HG03571 (cell line): ENCODE measurements at regions not wholly inside any gene's neighbourhood (a gene's known extent, or its start where the extent isn't known, plus 50 kb on each side); places are given as distances from the start of the nearest gene placed in this dataset.
"Not testable (repeated sequence)": the region's sequence is repeated elsewhere in the genome, so short reads cannot be mapped to it uniquely, and the experiment has no call there.

Experiments used
- ATAC-seq: cut with Tn5 transposase; IDR thresholded peaks from one replicate; pipeline ENCODE4 v1.9.1; 2021; ENCODE audit not compliant: unreplicated experiment

DNA sequence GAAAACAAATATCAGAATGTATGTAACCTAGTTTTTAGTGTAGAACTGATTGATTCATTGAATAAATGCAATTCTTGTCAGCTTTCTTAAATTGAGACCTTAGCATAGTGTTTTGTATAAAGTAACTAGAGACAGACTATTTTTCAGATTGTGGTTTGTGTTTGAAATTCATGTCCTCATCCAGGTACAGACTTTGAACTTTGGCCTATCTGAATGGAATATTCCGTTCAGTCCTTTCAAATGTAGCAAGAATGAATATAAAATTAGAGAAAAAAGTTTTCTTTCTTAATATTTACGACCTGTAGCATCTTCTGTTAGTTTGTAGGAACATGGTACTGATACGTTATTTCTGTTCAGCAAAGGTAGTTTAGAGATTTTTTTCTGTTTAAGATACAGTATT, 378.4 kb upstream of the RGS6 start:
- no peak for ATAC-seq

DNA sequence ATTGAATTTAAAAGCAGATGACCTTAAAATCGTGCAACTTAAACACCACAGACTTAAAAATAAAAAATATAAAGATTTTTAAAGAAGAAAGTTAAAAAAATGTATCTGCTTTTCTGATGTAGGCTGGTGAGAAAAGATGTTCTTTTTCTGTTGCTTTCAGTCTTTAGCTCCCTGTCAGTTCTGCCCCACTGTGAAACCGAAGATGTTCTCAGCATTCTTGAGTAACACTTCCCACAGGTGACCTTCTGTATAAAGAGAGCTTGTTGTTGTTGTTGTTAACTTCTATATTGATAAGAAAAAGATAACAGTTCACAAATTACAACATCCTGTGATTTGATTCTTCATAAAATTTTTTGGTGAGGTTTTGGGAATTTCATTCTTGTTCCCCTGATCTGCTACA, 377.9 kb upstream of the RGS6 start:
- ATAC-seq = no peak

- peak; percentile 13 for ATAC-seq
Measured at GRCh38 chr14:71554959-71555612, 377.1 kb upstream of the RGS6 start.

GRCh38 chr14:71555654-71556559, 376.3 kb upstream of the RGS6 start:
- ATAC-seq = peak; percentile 77

GRCh38 chr14:71556730-71557129, 375.5 kb upstream of the RGS6 start:
- no peak for ATAC-seq

DNA sequence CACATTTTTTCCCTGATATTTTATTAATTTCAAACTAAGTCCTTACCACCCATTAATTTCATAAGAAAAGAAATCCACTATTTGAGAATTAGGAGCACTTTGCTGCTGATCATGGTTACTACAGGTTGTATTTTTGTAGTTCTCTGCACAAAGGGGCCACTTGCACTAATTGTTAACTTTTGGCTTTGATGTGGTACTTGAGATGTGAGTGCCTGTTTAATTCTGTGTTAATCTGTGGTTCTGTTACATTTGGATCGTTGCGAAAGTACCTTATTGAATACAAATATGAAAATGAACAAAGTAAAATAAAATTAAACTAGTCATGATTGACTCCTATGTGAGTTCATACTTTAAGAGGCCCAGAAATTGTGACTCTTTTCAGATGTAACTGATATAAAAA, 374.9 kb upstream of the RGS6 start:
- no peak for ATAC-seq

DNA sequence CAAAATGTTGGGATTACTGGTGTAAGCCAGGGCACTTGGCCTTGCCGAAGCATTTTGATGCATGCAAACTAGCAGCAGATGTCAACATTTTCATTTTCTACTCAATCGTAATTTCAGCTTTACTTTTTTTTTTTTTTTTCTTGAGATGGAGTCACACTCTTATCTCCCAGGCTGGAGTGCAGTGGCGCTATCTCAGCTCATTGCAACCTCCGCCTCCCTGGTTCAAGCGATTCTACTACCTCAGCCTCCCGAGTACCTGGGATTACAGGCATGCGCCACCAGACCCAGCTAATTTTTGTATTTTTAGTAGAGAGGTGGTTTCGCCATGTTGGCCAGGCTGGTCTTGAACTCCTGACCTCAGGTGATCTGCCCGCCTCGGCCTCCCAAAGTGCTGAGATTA, 373.3 kb upstream of the RGS6 start:
- not testable (repeated sequence) for ATAC-seq

DNA sequence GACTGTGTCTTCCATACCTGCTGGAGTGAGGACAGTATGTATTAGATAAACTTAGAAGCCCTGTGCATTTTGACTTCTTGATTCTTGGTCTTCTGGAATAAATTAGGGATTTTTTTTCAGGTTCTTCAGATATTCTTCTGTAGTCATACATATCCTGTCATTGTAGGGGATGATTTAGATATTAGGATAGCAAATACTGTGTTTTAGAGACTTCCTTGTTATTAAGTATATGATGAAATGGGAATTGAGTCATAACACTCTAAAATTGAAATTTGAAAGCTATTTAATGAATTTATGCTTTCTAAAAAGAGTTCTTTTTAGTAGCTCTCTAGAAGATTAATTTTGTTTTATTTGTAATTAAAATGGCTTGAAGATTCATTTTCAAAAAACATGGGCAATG, 371.5 kb upstream of the RGS6 start:
- no peak for ATAC-seq

- no peak for ATAC-seq
Measured at GRCh38 chr14:71563492-71564153, 368.6 kb upstream of the RGS6 start.

DNA sequence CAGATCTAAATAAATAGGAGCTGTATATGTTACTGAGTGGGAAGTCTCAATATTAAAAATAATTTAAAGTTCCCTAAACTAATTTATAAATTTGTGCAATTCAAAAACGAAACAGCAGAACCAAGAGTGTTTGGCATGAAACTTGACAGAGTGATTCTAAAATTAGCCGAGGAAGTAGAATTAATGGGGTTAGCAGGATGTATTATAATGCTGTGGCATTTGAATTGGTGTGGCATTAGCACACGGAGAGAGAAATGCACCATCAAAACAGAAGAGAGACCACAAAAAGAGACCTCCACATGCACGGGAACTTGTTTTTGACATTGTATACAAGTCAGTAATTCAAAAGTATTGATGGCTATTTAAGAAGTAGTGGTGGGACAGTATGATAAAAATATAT, 366.0 kb upstream of the RGS6 start:
- peak; percentile 68 for ATAC-seq

DNA sequence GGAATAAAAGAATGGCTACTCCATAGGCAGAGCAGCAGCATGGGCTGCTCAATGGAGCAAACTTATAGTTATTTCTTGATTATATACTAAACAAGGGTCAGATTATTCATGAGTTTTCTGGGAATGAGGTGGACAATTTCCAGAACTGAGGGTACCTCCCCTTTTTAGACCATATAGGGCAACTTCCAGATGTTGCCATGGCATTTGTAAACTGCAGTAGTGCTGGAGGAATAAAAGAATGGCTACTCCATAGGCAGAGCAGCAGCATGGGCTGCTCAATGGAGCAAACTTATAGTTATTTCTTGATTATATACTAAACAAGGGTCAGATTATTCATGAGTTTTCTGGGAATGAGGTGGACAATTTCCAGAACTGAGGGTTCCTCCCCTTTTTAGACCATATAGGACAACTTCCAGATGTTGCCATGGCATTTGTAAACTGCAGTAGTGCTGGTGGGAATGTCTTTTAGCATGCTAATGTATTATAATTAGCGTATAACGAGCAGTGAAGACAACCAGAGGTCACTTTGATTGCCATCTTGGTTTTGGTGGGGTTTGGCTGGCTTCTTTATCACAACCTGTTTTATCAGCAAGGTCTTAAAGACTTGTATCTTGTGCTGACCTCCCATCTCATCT, 364.6 kb upstream of the RGS6 start:
- ATAC-seq = not testable (repeated sequence)

DNA sequence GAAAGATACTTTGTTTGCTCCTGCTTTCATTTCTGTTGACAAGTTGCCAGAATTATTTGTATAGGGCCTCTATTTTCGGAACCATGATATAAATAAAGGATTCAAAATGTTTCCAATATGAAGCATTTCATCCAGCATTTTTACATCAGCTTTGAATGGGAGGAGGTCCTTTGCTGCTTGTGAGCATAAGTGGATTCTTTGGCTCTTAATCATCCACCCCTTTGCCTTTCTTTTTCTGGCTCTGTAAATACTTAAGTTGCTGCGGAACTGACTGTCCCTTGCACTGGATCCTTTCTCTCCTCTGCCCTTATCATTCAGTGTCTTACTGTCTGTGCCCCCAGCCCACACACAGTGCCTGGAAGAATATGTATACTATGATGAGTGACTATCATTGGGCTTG, 357.3 kb upstream of the RGS6 start:
- ATAC-seq = no peak

GRCh38 chr14:71576472-71576871, 355.8 kb upstream of the RGS6 start:
- no peak for ATAC-seq

- no peak for ATAC-seq
Measured at GRCh38 chr14:71579331-71579730, 352.9 kb upstream of the RGS6 start.

- ATAC-seq = no peak
Measured at GRCh38 chr14:71582705-71583104, 349.5 kb upstream of the RGS6 start.

DNA sequence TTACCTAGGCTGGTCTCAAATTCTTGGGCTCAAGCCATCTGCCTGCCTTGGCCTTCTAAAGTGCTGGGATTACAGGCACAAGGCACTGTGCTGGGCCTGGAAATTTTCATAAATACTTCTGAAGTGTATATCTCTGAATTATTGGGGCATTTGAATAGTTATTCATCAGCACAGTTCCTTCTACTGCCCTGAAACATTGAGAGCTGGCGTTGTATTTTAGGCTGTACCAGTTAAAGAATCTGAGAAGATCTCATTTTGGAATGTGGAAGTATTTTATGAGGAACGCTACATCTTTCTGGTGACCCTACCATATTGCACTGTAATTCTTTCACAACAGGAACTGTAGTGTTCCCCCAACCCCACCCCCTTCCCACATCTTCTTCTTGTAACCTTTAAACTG, 349.0 kb upstream of the RGS6 start:
- ATAC-seq = no peak

DNA sequence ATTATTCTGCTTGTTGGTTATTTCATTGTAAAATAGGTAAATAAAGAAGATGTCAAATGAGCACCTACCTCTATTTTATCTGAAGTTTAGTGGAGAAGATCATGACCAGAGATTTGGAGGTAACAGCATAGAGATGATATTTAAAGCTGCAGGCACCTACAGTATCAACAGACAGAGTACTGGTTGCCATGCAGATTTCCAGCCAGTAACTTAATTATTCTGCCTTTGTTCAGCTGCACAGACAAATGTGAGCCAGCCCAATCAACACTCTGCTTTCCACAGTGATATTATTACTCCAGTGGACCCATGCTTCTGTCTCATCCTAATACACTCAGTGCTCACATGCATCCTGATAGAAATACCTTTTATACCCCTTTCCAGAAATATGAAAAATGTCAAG, 348.5 kb upstream of the RGS6 start:
- no peak for ATAC-seq

DNA sequence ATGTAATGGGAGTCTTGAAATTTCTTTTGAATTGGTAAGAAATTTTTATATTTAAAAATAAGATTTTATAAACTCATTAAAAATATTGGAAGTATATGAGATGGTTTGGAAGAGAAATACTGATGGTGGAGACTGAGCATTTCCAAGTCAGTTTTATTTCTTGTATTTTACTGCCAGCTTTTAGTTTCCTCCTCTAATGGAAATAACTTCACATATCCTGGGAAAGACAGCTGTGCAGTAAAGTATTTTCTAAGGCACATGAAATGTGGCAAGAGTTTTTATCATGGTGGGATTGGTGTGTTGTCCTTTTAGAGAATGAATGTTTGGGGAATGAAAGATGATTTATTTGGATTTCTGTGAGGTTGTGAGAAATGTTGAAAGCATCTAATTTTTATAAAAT, 346.9 kb upstream of the RGS6 start:
- no peak for ATAC-seq

GRCh38 chr14:71586131-71586897, 345.9 kb upstream of the RGS6 start:
- ATAC-seq = no peak

DNA sequence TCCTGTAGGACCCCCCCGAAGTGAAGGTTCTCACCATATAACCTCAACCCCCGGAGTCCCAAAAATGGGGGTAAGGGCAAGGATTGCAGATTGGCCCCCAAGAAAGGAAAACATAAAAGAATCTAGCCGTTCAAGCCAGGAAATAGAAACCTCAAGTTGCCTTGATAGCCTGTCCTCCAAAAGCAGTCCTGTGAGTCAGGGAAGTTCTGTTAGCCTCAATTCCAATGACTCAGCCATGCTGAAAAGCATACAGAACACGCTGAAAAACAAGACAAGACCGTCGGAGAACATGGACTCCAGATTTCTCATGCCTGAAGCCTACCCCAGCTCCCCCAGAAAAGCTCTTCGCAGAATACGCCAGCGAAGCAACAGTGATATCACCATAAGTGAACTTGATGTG, 344.2 kb upstream of the RGS6 start:
- ATAC-seq = no peak
